ENCODE measurements at regions not wholly inside any gene's neighbourhood (a gene's known extent, or its start where the extent isn't known, plus 50 kb on each side); places are given as distances from the start of the nearest gene placed in this dataset.
"Not testable (repeated sequence)": the region's sequence is repeated elsewhere in the genome, so short reads cannot be mapped to it uniquely, and the experiment has no call there.

GRCh38 chr2:83003555-83003954 is 1455.5 kb downstream of the SUCLG1 start:
- DNase-seq = no peak

GRCh38 chr2:83002706-83003105 is 1456.4 kb downstream of the SUCLG1 start:
- DNase-seq = no peak

- DNase-seq = no peak
Observed at GRCh38 chr2:82998781-82999180, 1460.3 kb downstream of the SUCLG1 start.

- DNase-seq = no peak
Observed at GRCh38 chr2:82996217-82996616, 1462.9 kb downstream of the SUCLG1 start.

- DNase-seq = no peak
Observed at GRCh38 chr2:82994151-82994550, 1464.9 kb downstream of the SUCLG1 start.

- no peak for DNase-seq
Observed at GRCh38 chr2:82993609-82994008, 1465.5 kb downstream of the SUCLG1 start.

GRCh38 chr2:82992968-82993367 is 1466.1 kb downstream of the SUCLG1 start:
- DNase-seq = no peak

- not testable (repeated sequence) for DNase-seq
Observed at GRCh38 chr2:82987706-82988105, 1471.4 kb downstream of the SUCLG1 start.

- DNase-seq = no peak
Observed at GRCh38 chr2:82986899-82987298, 1472.2 kb downstream of the SUCLG1 start.

- DNase-seq = no peak
Observed at GRCh38 chr2:82985572-82986197, 1473.4 kb downstream of the SUCLG1 start.

GRCh38 chr2:82968358-82968757 is 1490.7 kb downstream of the SUCLG1 start:
- no peak for DNase-seq

- DNase-seq = no peak
Observed at GRCh38 chr2:82964341-82964740, 1494.7 kb downstream of the SUCLG1 start.

- no peak for DNase-seq
Observed at GRCh38 chr2:82959727-82960126, 1499.4 kb downstream of the SUCLG1 start.

GRCh38 chr2:82954868-82955267 is 1504.2 kb downstream of the SUCLG1 start:
- no peak for DNase-seq

- no peak for DNase-seq
Observed at GRCh38 chr2:82939211-82939610, 1519.9 kb downstream of the SUCLG1 start.

- not testable (repeated sequence) for DNase-seq
Observed at GRCh38 chr2:82938321-82938845, 1520.7 kb downstream of the SUCLG1 start.

- no peak for DNase-seq
Observed at GRCh38 chr2:82913566-82913965, 1545.5 kb downstream of the SUCLG1 start.

- no peak for DNase-seq
Observed at GRCh38 chr2:82896117-82896516, 1563.0 kb downstream of the SUCLG1 start.

- no peak for DNase-seq
Observed at GRCh38 chr2:82893190-82893589, 1565.9 kb downstream of the SUCLG1 start.

GRCh38 chr2:82879803-82880202 is 1579.3 kb downstream of the SUCLG1 start:
- no peak for DNase-seq

- no peak for DNase-seq
Observed at GRCh38 chr2:82875858-82876257, 1583.2 kb downstream of the SUCLG1 start.

GRCh38 chr2:82857967-82858366 is 1601.1 kb downstream of the SUCLG1 start:
- DNase-seq = no peak

- DNase-seq = no peak
Observed at GRCh38 chr2:82853299-82853698, 1605.8 kb downstream of the SUCLG1 start.

- DNase-seq = no peak
Observed at GRCh38 chr2:82852787-82853186, 1606.3 kb downstream of the SUCLG1 start.

- no peak for DNase-seq
Observed at GRCh38 chr2:82848285-82848684, 1610.8 kb downstream of the SUCLG1 start.
